Activated CD8-positive, alpha-beta memory T cell treated with anti-CD3 and anti-CD28 coated beads, Interleukin-2, amount 50 U/mL, for 48 hours (primary cell): ENCODE measurements at regions not wholly inside any gene's neighbourhood (a gene's known extent, or its start where the extent isn't known, plus 50 kb on each side); places are given as distances from the start of the nearest gene placed in this dataset.

Source experiments
- DNase-seq: peaks from one replicate; pipeline ENCODE4 v3.0.0-alpha.2; 2020

DNA sequence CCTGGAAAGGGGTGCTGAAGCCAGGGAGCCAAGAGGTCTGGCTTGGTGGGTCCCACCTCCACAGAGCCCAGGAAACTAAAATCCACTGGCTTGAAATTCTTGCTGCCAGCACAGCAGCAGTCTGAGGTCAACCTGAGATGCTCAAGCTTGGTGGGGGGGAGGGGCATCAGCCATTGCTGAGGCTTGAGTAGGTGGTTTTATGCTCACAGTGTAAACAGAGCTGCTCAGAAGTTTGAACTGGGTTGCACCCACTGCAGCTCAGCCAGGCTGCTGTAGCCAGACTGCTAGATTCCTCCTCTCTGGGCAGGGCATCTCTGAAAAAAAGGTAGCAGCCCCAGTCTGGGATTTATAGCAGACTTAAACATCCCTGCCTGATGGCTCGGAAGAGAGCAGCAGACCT lies 55.5 kb upstream of the FBXL17 start:
- no peak for DNase-seq

GRCh38 chr5:108436696-108437095 lies 54.8 kb upstream of the FBXL17 start:
- no peak for DNase-seq

DNA sequence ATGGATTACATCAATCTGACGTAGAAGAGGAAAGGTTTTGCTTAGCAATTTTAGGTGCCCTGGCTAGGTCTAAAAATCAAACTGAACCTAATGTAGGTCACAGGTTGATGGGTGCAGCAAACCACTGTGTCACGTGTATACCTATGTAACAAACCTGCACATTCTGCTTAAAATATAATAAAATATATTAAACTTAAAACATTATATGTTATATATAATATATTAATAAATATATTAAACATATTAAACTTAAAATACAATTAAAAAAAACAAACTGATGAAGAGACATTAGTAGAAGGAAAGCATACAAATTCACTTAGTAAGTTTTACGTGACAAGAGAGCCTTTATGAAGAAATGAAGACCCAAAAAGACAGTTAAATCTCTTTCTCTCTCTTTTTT lies 51.7 kb upstream of the FBXL17 start:
- no peak for DNase-seq

GRCh38 chr5:108432024-108432423 lies 50.1 kb upstream of the FBXL17 start:
- no peak for DNase-seq
